CD14-positive monocyte (primary cell): ENCODE measurements at regions not wholly inside any gene's neighbourhood (a gene's known extent, or its start where the extent isn't known, plus 50 kb on each side); places are given as distances from the start of the nearest gene placed in this dataset.

ENCODE experiments used
- DNase-seq, 3 donors: peaks; one replicate each; pipeline ENCODE4 v3.0.0-alpha.2; 2011 to 2022
- H2AFZ ChIP-seq: 2 replicates; pipeline ENCODE4 v1.6.0; 2012; ENCODE audit warnings: mild to moderate bottlenecking, low read depth, low read length, inconsistent platforms; ENCODE audit not compliant: insufficient read depth, poor library complexity, severe bottlenecking
- H3K27ac ChIP-seq, 2 donors: 1 replicate in 1 of 2; 2 replicates in 1 of 2; pipeline ENCODE4 v1.5.1; 2012 to 2013; ENCODE audit warnings: low read length in 2 of 2, control low read depth in 1 of 2, inconsistent platforms in 1 of 2, low read depth in 1 of 2, mild to moderate bottlenecking in 1 of 2
- H3K27me3 ChIP-seq, 2 donors: one replicate each; pipeline versions ENCODE4 v1.6.0 to v1.6.1; 2011 to 2013; ENCODE audit warnings: low read length in 2 of 2; ENCODE audit not compliant: control insufficient read depth in 2 of 2, insufficient read depth in 2 of 2
- H3K36me3 ChIP-seq, 2 donors: replicated peaks in 1 of 2; 1 replicate in 1 of 2; 2 replicates in 1 of 2; pipeline versions ENCODE4 v1.5.1 to v1.6.1; 2012 to 2013; ENCODE audit warnings: low read length in 2 of 2, control low read depth in 1 of 2, inconsistent platforms in 1 of 2, mild to moderate bottlenecking in 1 of 2; ENCODE audit not compliant: insufficient read depth in 2 of 2, control insufficient read depth in 1 of 2
- H3K4me1 ChIP-seq, 2 donors: 1 replicate in 1 of 2; 2 replicates in 1 of 2; pipeline versions ENCODE4 v1.5.1 to v1.6.1; 2012 to 2013; ENCODE audit warnings: low read length in 2 of 2, control low read depth in 1 of 2, inconsistent platforms in 1 of 2, mild to moderate bottlenecking in 1 of 2, moderate library complexity in 1 of 2; ENCODE audit not compliant: insufficient read depth in 2 of 2, control insufficient read depth in 1 of 2
- H3K4me2 ChIP-seq: replicated peaks from 2 replicates; pipeline ENCODE3; 2012; ENCODE audit warnings: low read length, moderate library complexity, mild to moderate bottlenecking; ENCODE audit not compliant: poor library complexity, severe bottlenecking; ENCODE audit errors: extremely low read depth
- H3K4me3 ChIP-seq, 3 experiments: fragments of 200-600 bp in 1 of 3; sonication (generic) in 1 of 3; replicated peaks in 1 of 3; 1 replicate in 2 of 3; 2 replicates in 1 of 3; pipeline ENCODE4 v1.5.1; 2011 to 2013; ENCODE audit warnings: low read length in 3 of 3, mild to moderate bottlenecking in 3 of 3, control low read depth in 2 of 3, low read depth in 2 of 3, inconsistent platforms in 1 of 3, moderate library complexity in 1 of 3
- H3K79me2 ChIP-seq: 2 replicates; pipeline ENCODE4 v1.6.0; 2012; ENCODE audit warnings: mild to moderate bottlenecking, control low read depth, inconsistent platforms, low read length, moderate library complexity; ENCODE audit not compliant: insufficient read depth
- H3K9ac ChIP-seq: 2 replicates; pipeline ENCODE4 v1.6.0; 2017; ENCODE audit warnings: low read length, mild to moderate bottlenecking; ENCODE audit not compliant: insufficient read depth, poor library complexity, severe bottlenecking
- H3K9me3 ChIP-seq, 2 donors: replicated peaks in 1 of 2; 1 replicate in 1 of 2; 2 replicates in 1 of 2; pipeline versions ENCODE4 v1.5.1 to v1.6.1; 2012 to 2013; ENCODE audit warnings: low read length in 2 of 2, control low read depth in 1 of 2; ENCODE audit not compliant: control insufficient read depth in 1 of 2, insufficient read depth in 1 of 2
- H4K20me1 ChIP-seq: 2 replicates; pipeline ENCODE4 v1.6.0; 2012; ENCODE audit warnings: mild to moderate bottlenecking, low read length, control low read depth, moderate library complexity; ENCODE audit not compliant: insufficient read depth
- H3K27ac Mint-ChIP-seq, 7 donors: one replicate each; pipeline ENCODE4 v1.8.0; 2020; ENCODE audit warnings: mild to moderate bottlenecking in 7 of 7, mixed read lengths in 7 of 7, moderate library complexity in 6 of 7, inconsistent platforms in 2 of 7
- H3K27me3 Mint-ChIP-seq, 3 donors: one replicate each; pipeline ENCODE4 v1.8.0; 2021 to 2022; ENCODE audit warnings: low read depth in 3 of 3, mild to moderate bottlenecking in 3 of 3, mixed read lengths in 3 of 3, moderate library complexity in 3 of 3, inconsistent platforms in 1 of 3
- H3K36me3 Mint-ChIP-seq, 2 donors: one replicate each; pipeline ENCODE4 v1.8.0; 2020; ENCODE audit warnings: mixed read lengths in 2 of 2, inconsistent platforms in 1 of 2, mild to moderate bottlenecking in 1 of 2
- H3K4me1 Mint-ChIP-seq: one replicate; pipeline ENCODE4 v1.8.0; 2020; ENCODE audit warnings: mild to moderate bottlenecking, mixed read lengths
- H3K4me3 Mint-ChIP-seq, 2 donors: one replicate each; pipeline ENCODE4 v1.8.0; 2020; ENCODE audit warnings: mild to moderate bottlenecking in 2 of 2, mixed read lengths in 2 of 2, moderate library complexity in 1 of 2
- H3K9me3 Mint-ChIP-seq, 7 donors: one replicate each; pipeline ENCODE4 v1.8.0; 2020 to 2022; ENCODE audit warnings: mixed read lengths in 7 of 7, mild to moderate bottlenecking in 6 of 7, moderate library complexity in 6 of 7, inconsistent platforms in 2 of 7
- WGBS: methylation state at CpG from one replicate; pipeline ENCODE4 v1.1.5; 2013; ENCODE audit warnings: missing lambda C conversion rate; ENCODE audit not compliant: insufficient coverage; 5-methylcytosine and 5-hydroxymethylcytosine counted together
- intact Hi-C, 2 donors: fragments of 100-400 bp; cut with micrococcal nuclease; formaldehyde crosslinking; loops; one replicate each; pipeline versions ENCODE4 v1.15.0 to v1.15.1; 2023
- TF ChIP-seq, protein P1 (sequence below): fragments of 200-600 bp; IDR thresholded peaks from one replicate; pipeline ENCODE4 v1.8.0; 2022; ENCODE audit warnings: antibody characterized with exemption, mild to moderate bottlenecking

DNA sequence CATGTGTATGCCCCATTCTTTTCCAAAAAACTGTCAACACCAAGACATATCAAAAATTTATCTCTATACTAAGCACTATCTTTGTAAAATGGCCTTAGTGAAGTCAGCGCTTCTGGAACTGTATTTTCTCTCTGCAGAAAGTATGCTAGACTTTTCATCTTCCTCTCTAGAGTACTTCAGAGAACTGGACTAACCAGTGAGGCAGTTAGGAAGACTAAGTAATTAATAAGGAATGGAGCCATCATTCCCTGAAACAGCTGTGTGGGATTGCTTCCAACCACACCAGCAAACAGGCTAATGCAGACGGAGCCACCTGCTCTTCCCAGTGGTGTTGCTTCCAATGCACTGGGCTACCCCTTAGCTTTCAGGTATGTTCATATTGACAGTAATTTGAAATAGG is 169.1 kb upstream of the FUT9 start:
- Mint-ChIP-seq H3K4me1 (no peaks in the 10 kb centered on the region), H3K36me3 (no peaks in the 10 kb centered on the region), H3K9me3 (peaks cover 0 to 3% (median 0%) of the 10 kb centered on the region in 7 donors), H3K27ac (no peak overlapping the region), H3K27me3 (no peaks in the 10 kb centered on the region), H3K4me3 (no peak overlapping the region)
- no peak overlapping the region for H3K4me2 ChIP-seq
- H3K4me1 ChIP-seq: no peaks in the 10 kb centered on the region
- no peaks in the 10 kb centered on the region for H3K27me3 ChIP-seq
- H4K20me1 ChIP-seq: no peaks in the 10 kb centered on the region
- TF ChIP-seq, protein P1, sequence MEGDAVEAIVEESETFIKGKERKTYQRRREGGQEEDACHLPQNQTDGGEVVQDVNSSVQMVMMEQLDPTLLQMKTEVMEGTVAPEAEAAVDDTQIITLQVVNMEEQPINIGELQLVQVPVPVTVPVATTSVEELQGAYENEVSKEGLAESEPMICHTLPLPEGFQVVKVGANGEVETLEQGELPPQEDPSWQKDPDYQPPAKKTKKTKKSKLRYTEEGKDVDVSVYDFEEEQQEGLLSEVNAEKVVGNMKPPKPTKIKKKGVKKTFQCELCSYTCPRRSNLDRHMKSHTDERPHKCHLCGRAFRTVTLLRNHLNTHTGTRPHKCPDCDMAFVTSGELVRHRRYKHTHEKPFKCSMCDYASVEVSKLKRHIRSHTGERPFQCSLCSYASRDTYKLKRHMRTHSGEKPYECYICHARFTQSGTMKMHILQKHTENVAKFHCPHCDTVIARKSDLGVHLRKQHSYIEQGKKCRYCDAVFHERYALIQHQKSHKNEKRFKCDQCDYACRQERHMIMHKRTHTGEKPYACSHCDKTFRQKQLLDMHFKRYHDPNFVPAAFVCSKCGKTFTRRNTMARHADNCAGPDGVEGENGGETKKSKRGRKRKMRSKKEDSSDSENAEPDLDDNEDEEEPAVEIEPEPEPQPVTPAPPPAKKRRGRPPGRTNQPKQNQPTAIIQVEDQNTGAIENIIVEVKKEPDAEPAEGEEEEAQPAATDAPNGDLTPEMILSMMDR: no peak
- no peak overlapping the region for H3K27ac ChIP-seq
- H3K9me3 ChIP-seq: no peaks in the 10 kb centered on the region
- no peaks in the 10 kb centered on the region for H3K79me2 ChIP-seq
- DNase-seq: no peak
- no peaks in the 10 kb centered on the region for H3K36me3 ChIP-seq
- no peak overlapping the region for H3K4me3 ChIP-seq
- no peak overlapping the region for H3K9ac ChIP-seq
- no CpG with 5 or more reads among the region's 2 CpGs for WGBS
- no peak overlapping the region for H2AFZ ChIP-seq
- intact Hi-C loops: no loop called here

DNA sequence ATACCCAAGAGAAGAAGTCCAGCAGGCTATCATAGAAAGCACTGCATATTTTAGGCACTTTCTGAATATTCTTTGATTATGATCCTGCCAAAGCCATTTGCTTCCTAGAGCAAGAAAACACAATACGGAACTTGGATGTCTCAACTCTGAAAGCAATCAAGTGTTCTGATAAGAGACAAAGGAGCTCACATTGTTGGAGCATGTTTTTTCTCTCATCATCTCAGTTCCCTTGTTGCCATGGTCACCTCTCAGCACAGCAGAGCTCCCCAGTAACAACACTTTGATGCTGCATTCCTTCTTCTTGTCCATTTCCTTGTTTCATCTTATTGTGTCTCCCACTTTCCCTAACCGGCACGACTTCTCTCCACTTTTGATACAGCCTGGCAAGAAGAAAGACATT is 168.7 kb upstream of the FUT9 start:
- DNase-seq: no peak
- Mint-ChIP-seq H3K27me3 (no peaks in the 10 kb centered on the region), H3K4me3 (no peak overlapping the region), H3K9me3 (peaks cover 0 to 3% (median 0%) of the 10 kb centered on the region in 7 donors), H3K27ac (no peak overlapping the region), H3K36me3 (no peaks in the 10 kb centered on the region), H3K4me1 (no peaks in the 10 kb centered on the region)
- Histone ChIP-seq H3K4me3 (no peak overlapping the region), H3K27ac (no peak overlapping the region), H3K4me1 (no peaks in the 10 kb centered on the region), H3K4me2 (no peak overlapping the region), H3K9ac (no peak overlapping the region), H3K27me3 (no peaks in the 10 kb centered on the region), H2AFZ (no peak overlapping the region), H4K20me1 (no peaks in the 10 kb centered on the region), H3K9me3 (no peaks in the 10 kb centered on the region), H3K79me2 (no peaks in the 10 kb centered on the region), H3K36me3 (no peaks in the 10 kb centered on the region)
- WGBS: no CpG with 5 or more reads among the region's 3 CpGs
- intact Hi-C loops: no loop called here
- TF ChIP-seq, protein P1: no peak
